HCT116 (cell line): ENCODE measurements at regions not wholly inside any gene's neighbourhood (a gene's known extent, or its start where the extent isn't known, plus 50 kb on each side); places are given as distances from the start of the nearest gene placed in this dataset.

Experiments used
- ATAC-seq: fragments of 200-7000 bp; cut with Tn5 transposase; 2 replicates; pipeline ENCODE4 v1.9.1; 2020; ENCODE audit warnings: mild to moderate bottlenecking, moderate library complexity
- BruUV-seq: library from RNA; stranded (reverse); fragments of 400-500 nt; replicated peaks from 2 replicates; lab custom pipeline; 2021; lab: Mats Ljungman, UMichigan
- CTCF ChIA-PET: fragments of 300-600 bp; sonication (Branson Sonifier 250); formaldehyde crosslinking; loops from one replicate; lab custom pipeline; 2021; ENCODE audit warnings: antibody characterized with exemption; lab: Charles Lee
- POLR2A ChIA-PET: fragments of 300-600, 350-600 bp; sonication (Branson Sonifier 250); formaldehyde crosslinking; loops from one replicate; lab custom pipeline; 2021; ENCODE audit warnings: antibody characterized with exemption; lab: Charles Lee
- RAD21 ChIA-PET, 2 experiments: fragments of 300-600 bp; sonication (Branson Sonifier 250); formaldehyde crosslinking; loops; one replicate each; lab custom pipeline; 2023; ENCODE audit warnings: low total read pairs in 2 of 2; ENCODE audit not compliant: uncharacterized antibody in 2 of 2, unreplicated experiment in 2 of 2, low non-redundant PET in 1 of 2; lab: Charles Lee
- DNase-seq: peaks from one replicate; pipeline ENCODE4 v3.0.0-alpha.2; 2010; ENCODE audit warnings: low read depth, low spot score
- H2AFZ ChIP-seq: fragments of 200-600 bp; shearing (Covaris generic), sonication (generic); 2 replicates; pipeline ENCODE4 v1.6.1; 2017; ENCODE audit warnings: low read depth, mixed run types, mixed read lengths, antibody characterized with exemption, low read length; ENCODE audit not compliant: poor library complexity, severe bottlenecking
- H3K27ac ChIP-seq: 2 replicates; pipeline ENCODE4 v1.5.1; 2012; ENCODE audit warnings: low read depth, low read length
- H3K27me3 ChIP-seq: fragments of 200-600 bp; sonication (generic); 2 replicates; pipeline ENCODE4 v1.6.1; 2016; ENCODE audit warnings: mixed run types, low read length, mixed read lengths; ENCODE audit not compliant: insufficient read depth
- H3K36me3 ChIP-seq, 2 experiments: fragments of 200-500 bp in 1 of 2; fragments of 200-600 bp in 1 of 2; sonication (Bioruptor generic) in 1 of 2; sonication (generic) in 1 of 2; 2 replicates each; pipeline versions ENCODE4 v1.5.1 to v1.6.1; 2014 to 2016; ENCODE audit warnings: low read length in 2 of 2, inconsistent platforms in 1 of 2, mixed read lengths in 1 of 2, mixed run types in 1 of 2; ENCODE audit not compliant: insufficient read depth in 2 of 2, control insufficient read depth in 1 of 2
- H3K4me1 ChIP-seq, 2 experiments: fragments of 200-600 bp in 1 of 2; sonication (generic) in 1 of 2; 2 replicates each; pipeline versions ENCODE4 v1.5.1 to v1.6.1; 2012 to 2017; ENCODE audit warnings: low read length in 2 of 2, inconsistent platforms in 1 of 2, mild to moderate bottlenecking in 1 of 2, mixed read lengths in 1 of 2, mixed run types in 1 of 2, moderate library complexity in 1 of 2; ENCODE audit not compliant: insufficient read depth in 2 of 2, control insufficient read depth in 1 of 2
- H3K4me2 ChIP-seq: fragments of 200-600 bp; sonication (generic); 2 replicates; pipeline ENCODE4 v1.6.1; 2017; ENCODE audit warnings: mixed run types, low read length, mixed read lengths
- H3K4me3 ChIP-seq, 2 experiments: fragments of 200-600 bp in 1 of 2; sonication (generic) in 1 of 2; replicated peaks in 1 of 2; 2 replicates each; pipeline ENCODE4 v1.5.1; 2011 to 2016; ENCODE audit warnings: low read length in 2 of 2, control low read depth in 1 of 2, low read depth in 1 of 2, mild to moderate bottlenecking in 1 of 2, mixed read lengths in 1 of 2, mixed run types in 1 of 2
- H3K79me2 ChIP-seq: fragments of 200-600 bp; sonication (generic); 2 replicates; pipeline ENCODE4 v1.6.1; 2017; ENCODE audit warnings: mild to moderate bottlenecking, mixed run types, low read length, moderate library complexity, mixed read lengths; ENCODE audit not compliant: insufficient read depth
- H3K9ac ChIP-seq: fragments of 200-600 bp; sonication (generic); 2 replicates; pipeline ENCODE4 v1.6.1; 2016; ENCODE audit warnings: low read length, mixed read lengths
- H3K9me2 ChIP-seq: fragments of 200-600 bp; sonication (generic), shearing (Covaris generic); 2 replicates; pipeline ENCODE4 v1.6.1; 2017; ENCODE audit warnings: mixed run types, mild to moderate bottlenecking, moderate library complexity; ENCODE audit not compliant: insufficient read depth
- H3K9me3 ChIP-seq, 2 experiments: fragments of 200-500 bp in 1 of 2; fragments of 200-600 bp in 1 of 2; sonication (Bioruptor generic) in 1 of 2; sonication (generic) in 1 of 2; 2 replicates each; pipeline ENCODE4 v1.6.1; 2014 to 2017; ENCODE audit warnings: low read length in 2 of 2, mixed read lengths in 2 of 2, inconsistent platforms in 1 of 2, low read depth in 1 of 2, mild to moderate bottlenecking in 1 of 2, mixed run types in 1 of 2, moderate library complexity in 1 of 2; ENCODE audit not compliant: control insufficient read depth in 1 of 2, insufficient read depth in 1 of 2
- H4K20me1 ChIP-seq: fragments of 200-600 bp; sonication (generic), shearing (Covaris generic); 2 replicates; pipeline ENCODE4 v1.6.1; 2017; ENCODE audit warnings: mixed run types, mild to moderate bottlenecking, moderate library complexity; ENCODE audit not compliant: insufficient read depth
- CBX3 ChIP-seq: IDR thresholded peaks from 2 replicates; pipeline ENCODE4 v1.6.1; 2012; ENCODE audit warnings: low read depth
- CEBPB ChIP-seq: IDR thresholded peaks from 2 replicates; pipeline ENCODE4 v1.6.1; 2012; ENCODE audit warnings: low read depth
- ELF1 ChIP-seq: IDR thresholded peaks from 2 replicates; pipeline ENCODE4 v1.6.1; 2012; ENCODE audit warnings: low read depth, borderline replicate concordance
- EZH2phosphoT487 ChIP-seq: fragments of 200-600 bp; IDR thresholded peaks from 2 replicates; pipeline ENCODE4 v1.6.1; 2018; ENCODE audit warnings: antibody characterized with exemption, borderline replicate concordance
- POLR2A ChIP-seq: IDR thresholded peaks from 2 replicates; pipeline ENCODE4 v1.7.0; 2011; ENCODE audit warnings: borderline replicate concordance; ENCODE audit not compliant: insufficient read depth, insufficient read length; ENCODE audit errors: extremely low read depth
- SIN3A ChIP-seq: IDR thresholded peaks from 2 replicates; pipeline ENCODE4 v1.6.1; 2012; ENCODE audit warnings: low read depth
- SRF ChIP-seq: IDR thresholded peaks from 2 replicates; pipeline ENCODE4 v1.6.1; 2012; ENCODE audit warnings: low read depth
- TCF7L2 ChIP-seq: IDR thresholded peaks from 2 replicates; pipeline ENCODE4 v1.7.0; 2011; ENCODE audit warnings: borderline replicate concordance, inconsistent platforms; ENCODE audit not compliant: insufficient read depth, insufficient read length; ENCODE audit errors: extremely low read depth
- YY1 ChIP-seq: IDR thresholded peaks from 2 replicates; pipeline ENCODE4 v1.6.1; 2011; ENCODE audit warnings: low read length, low read depth, moderate library complexity, mild to moderate bottlenecking; ENCODE audit not compliant: insufficient replicate concordance; ENCODE audit errors: extremely low read depth
- intact Hi-C: fragments of 100-400 bp; cut with micrococcal nuclease; formaldehyde crosslinking; loops from 2 replicates; pipeline ENCODE4 v1.10.0; 2022
- TF ChIP-seq, protein P1 (sequence below): IDR thresholded peaks from 2 replicates; pipeline ENCODE4 v1.6.1; 2011; ENCODE audit warnings: mild to moderate bottlenecking, low read length, moderate library complexity; ENCODE audit not compliant: insufficient replicate concordance; ENCODE audit errors: extremely low read depth
- TF ChIP-seq, protein P2 (sequence below): IDR thresholded peaks from 2 replicates; pipeline ENCODE4 v1.6.1; 2012; ENCODE audit warnings: low read depth

DNA sequence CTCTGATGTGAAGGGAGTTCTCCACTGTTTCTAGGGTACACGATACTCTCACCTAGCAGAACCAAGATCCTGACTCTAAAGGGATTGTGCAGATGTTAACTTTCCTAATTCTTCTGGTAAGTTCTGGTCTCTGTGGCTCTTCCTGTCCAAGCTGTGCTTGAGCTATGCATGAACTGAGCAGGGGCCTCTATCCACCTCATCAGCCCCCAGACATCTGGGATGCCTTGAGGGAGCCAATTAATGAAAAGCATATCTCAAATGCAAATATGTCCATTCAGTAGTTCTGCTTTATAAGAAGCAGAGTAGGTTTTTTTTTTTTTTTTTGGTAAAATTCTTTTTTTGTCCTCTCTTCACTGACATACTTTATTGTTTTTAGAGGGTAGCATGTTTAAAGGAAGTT, 89.6 kb downstream of the POLR2M start:
- no TSS peak for BruUV-seq
- Histone ChIP-seq H3K79me2 (no peaks in the 10 kb centered on the region), H3K4me3 (no peak overlapping the region), H2AFZ (no peak overlapping the region), H3K4me2 (no peak overlapping the region), H3K9me3 (no peaks in the 10 kb centered on the region), H3K27ac (no peak overlapping the region), H3K27me3 (0 out of 2 replicates have a peak, but pooled peaks cover 4% of the 10 kb centered on the region), H4K20me1 (no peaks in the 10 kb centered on the region), H3K4me1 (no peaks in the 10 kb centered on the region), H3K36me3 (no peaks in the 10 kb centered on the region), H3K9me2 (no peaks in the 10 kb centered on the region), H3K9ac (no peak overlapping the region)
- no peak for DNase-seq
- CTCF ChIA-PET: interaction anchor here (1.3 kb wide), 1 partner anchor 65 kb away, joined by 3 read pairs; no protein-coding TSS in a partner anchor
- intact Hi-C loops: no loop called here
- no peak for ATAC-seq
- POLR2A ChIA-PET: no interaction called here
- RAD21 ChIA-PET: no interaction called here
- TF ChIP-seq SIN3A (no peak), CBX3 (no peak), CEBPB (no peak)
- TF ChIP-seq, protein P1, sequence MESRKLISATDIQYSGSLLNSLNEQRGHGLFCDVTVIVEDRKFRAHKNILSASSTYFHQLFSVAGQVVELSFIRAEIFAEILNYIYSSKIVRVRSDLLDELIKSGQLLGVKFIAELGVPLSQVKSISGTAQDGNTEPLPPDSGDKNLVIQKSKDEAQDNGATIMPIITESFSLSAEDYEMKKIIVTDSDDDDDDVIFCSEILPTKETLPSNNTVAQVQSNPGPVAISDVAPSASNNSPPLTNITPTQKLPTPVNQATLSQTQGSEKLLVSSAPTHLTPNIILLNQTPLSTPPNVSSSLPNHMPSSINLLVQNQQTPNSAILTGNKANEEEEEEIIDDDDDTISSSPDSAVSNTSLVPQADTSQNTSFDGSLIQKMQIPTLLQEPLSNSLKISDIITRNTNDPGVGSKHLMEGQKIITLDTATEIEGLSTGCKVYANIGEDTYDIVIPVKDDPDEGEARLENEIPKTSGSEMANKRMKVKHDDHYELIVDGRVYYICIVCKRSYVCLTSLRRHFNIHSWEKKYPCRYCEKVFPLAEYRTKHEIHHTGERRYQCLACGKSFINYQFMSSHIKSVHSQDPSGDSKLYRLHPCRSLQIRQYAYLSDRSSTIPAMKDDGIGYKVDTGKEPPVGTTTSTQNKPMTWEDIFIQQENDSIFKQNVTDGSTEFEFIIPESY: no peak

DNA sequence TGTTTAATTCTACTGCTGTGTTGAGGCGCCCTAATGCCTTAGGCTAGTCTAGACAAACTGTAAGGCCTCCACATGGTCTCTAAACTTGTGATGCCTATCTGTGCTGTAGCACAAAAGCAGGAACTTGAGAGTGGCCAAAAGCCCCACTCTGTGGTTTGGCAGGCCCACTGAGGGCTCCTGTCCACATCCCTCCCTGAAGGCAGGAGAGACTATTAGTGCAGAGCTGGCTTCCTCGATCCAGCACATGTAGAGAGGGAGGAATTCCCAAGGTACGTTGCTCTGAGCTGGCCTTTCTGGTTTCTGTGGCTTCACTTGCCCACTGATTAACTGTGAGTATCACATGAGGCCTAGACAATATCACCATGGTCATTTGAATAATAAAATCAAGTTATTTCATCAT, 90.6 kb downstream of the POLR2M start:
- DNase-seq (no peak), ATAC-seq (no peak)
- ChIA-PET CTCF (no interaction called here), POLR2A (no interaction called here), RAD21 (no interaction called here)
- no peak overlapping the region for H2AFZ ChIP-seq
- H3K27me3 ChIP-seq: 0 out of 2 replicates have a peak, but pooled peaks cover 4% of the 10 kb centered on the region
- H3K36me3 ChIP-seq: no peaks in the 10 kb centered on the region
- H3K27ac ChIP-seq: no peak overlapping the region
- H3K79me2 ChIP-seq: no peaks in the 10 kb centered on the region
- no peaks in the 10 kb centered on the region for H3K9me3 ChIP-seq
- H3K4me1 ChIP-seq: no peaks in the 10 kb centered on the region
- BruUV-seq: no TSS peak
- H3K4me3 ChIP-seq: no peak overlapping the region
- H4K20me1 ChIP-seq: no peaks in the 10 kb centered on the region
- no peaks in the 10 kb centered on the region for H3K9me2 ChIP-seq
- no peak overlapping the region for H3K9ac ChIP-seq
- intact Hi-C loops: no loop called here
- H3K4me2 ChIP-seq: no peak overlapping the region
- TF ChIP-seq, protein P2, sequence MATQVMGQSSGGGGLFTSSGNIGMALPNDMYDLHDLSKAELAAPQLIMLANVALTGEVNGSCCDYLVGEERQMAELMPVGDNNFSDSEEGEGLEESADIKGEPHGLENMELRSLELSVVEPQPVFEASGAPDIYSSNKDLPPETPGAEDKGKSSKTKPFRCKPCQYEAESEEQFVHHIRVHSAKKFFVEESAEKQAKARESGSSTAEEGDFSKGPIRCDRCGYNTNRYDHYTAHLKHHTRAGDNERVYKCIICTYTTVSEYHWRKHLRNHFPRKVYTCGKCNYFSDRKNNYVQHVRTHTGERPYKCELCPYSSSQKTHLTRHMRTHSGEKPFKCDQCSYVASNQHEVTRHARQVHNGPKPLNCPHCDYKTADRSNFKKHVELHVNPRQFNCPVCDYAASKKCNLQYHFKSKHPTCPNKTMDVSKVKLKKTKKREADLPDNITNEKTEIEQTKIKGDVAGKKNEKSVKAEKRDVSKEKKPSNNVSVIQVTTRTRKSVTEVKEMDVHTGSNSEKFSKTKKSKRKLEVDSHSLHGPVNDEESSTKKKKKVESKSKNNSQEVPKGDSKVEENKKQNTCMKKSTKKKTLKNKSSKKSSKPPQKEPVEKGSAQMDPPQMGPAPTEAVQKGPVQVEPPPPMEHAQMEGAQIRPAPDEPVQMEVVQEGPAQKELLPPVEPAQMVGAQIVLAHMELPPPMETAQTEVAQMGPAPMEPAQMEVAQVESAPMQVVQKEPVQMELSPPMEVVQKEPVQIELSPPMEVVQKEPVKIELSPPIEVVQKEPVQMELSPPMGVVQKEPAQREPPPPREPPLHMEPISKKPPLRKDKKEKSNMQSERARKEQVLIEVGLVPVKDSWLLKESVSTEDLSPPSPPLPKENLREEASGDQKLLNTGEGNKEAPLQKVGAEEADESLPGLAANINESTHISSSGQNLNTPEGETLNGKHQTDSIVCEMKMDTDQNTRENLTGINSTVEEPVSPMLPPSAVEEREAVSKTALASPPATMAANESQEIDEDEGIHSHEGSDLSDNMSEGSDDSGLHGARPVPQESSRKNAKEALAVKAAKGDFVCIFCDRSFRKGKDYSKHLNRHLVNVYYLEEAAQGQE: no peak
- TF ChIP-seq POLR2A (no peak), ELF1 (no peak), CBX3 (no peak), SRF (no peak), EZH2phosphoT487 (no peak), YY1 (no peak), TCF7L2 (no peak), CEBPB (no peak)
- TF ChIP-seq, protein P1: no peak
